HL-60 (cell line): ENCODE measurements at regions not wholly inside any gene's neighbourhood (a gene's known extent, or its start where the extent isn't known, plus 50 kb on each side); places are given as distances from the start of the nearest gene placed in this dataset.

Experiments
- DNase-seq, 2 experiments: peaks; one replicate each; pipeline ENCODE4 v3.0.0-alpha.2; 2010 to 2020; ENCODE audit warnings: low read depth in 1 of 2, low spot score in 1 of 2
- H3K27ac ChIP-seq: fragments of 250-450 bp; sonication (Bioruptor Pico); replicated peaks from 2 replicates; pipeline ENCODE4 v1.5.1; 2020; ENCODE audit warnings: mild to moderate bottlenecking, moderate library complexity
- H3K27me3 ChIP-seq: fragments of 250-450 bp; sonication (Bioruptor Pico); 2 replicates; pipeline ENCODE4 v1.5.1; 2021; ENCODE audit warnings: mild to moderate bottlenecking, moderate library complexity; ENCODE audit not compliant: insufficient read depth, poor library complexity, severe bottlenecking
- H3K4me3 ChIP-seq: replicated peaks from 2 replicates; pipeline ENCODE4 v1.5.1; 2011; ENCODE audit warnings: mild to moderate bottlenecking, control low read depth, low read length; ENCODE audit not compliant: insufficient read depth
- CTCF ChIP-seq: IDR thresholded peaks from one replicate; pipeline ENCODE4 v1.5.1; 2011; ENCODE audit warnings: low read length, control low read depth, inconsistent platforms; ENCODE audit not compliant: insufficient read depth
- GABPA ChIP-seq: IDR thresholded peaks from 2 replicates; pipeline ENCODE4 v1.6.1; 2012; ENCODE audit warnings: low read depth
- POLR2AphosphoS5 ChIP-seq: IDR thresholded peaks from 2 replicates; pipeline ENCODE4 v1.6.1; 2012; ENCODE audit warnings: low read depth
- REST ChIP-seq: IDR thresholded peaks from 2 replicates; pipeline ENCODE4 v1.6.1; 2012; ENCODE audit warnings: low read depth; ENCODE audit not compliant: insufficient replicate concordance
- SPI1 ChIP-seq: IDR thresholded peaks from 2 replicates; pipeline ENCODE4 v1.6.1; 2012; ENCODE audit warnings: low read depth, mild to moderate bottlenecking, borderline replicate concordance

GRCh38 chr9:115211413-115212124, 93.6 kb upstream of the TNC start:
- Histone ChIP-seq H3K27me3 (peaks cover 2% of the 10 kb centered on the region), H3K27ac (no peak overlapping the region), H3K4me3 (no peak overlapping the region)
- no peak for DNase-seq
- TF ChIP-seq REST (no peak), POLR2AphosphoS5 (no peak)

DNA sequence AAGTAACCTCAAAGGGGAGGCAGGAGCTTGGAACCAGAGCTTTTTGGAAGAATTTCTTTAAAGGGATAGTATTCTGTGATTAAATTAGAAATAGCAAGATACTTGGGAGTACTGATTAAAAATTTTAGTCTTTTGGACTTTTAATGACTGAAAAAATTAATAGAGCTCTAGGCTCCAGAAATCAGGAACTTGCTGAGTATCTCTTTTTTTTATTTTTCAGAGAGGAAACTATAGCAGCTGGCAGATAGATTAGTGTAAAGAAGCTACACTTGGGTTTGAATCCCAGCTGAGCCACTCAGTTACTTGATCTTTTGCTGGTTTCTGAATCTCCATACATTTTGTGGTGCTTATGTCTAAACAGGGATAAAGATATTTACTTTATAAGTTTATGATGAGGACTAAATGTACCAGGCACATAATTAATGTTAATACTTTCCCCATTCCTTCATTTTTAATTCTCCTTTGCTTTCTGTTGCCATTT, 94.2 kb upstream of the TNC start:
- TF ChIP-seq SPI1 (no peak), CTCF (no peak), POLR2AphosphoS5 (no peak), REST (no peak), GABPA (no peak)
- H3K27ac ChIP-seq: no peak overlapping the region
- no peak overlapping the region for H3K4me3 ChIP-seq
- H3K27me3 ChIP-seq: peaks cover 2% of the 10 kb centered on the region
- DNase-seq: no peak

GRCh38 chr9:115212832-115213231, 94.9 kb upstream of the TNC start:
- Histone ChIP-seq H3K27me3 (peaks cover 2% of the 10 kb centered on the region), H3K27ac (no peak overlapping the region), H3K4me3 (no peak overlapping the region)
- TF ChIP-seq SPI1: no peak
- TF ChIP-seq CTCF: no peak
- no peak for TF ChIP-seq REST
- TF ChIP-seq POLR2AphosphoS5: no peak
- TF ChIP-seq GABPA: no peak
- no peak for DNase-seq
